ENCODE measurements at regions not wholly inside any gene's neighbourhood (a gene's known extent, or its start where the extent isn't known, plus 50 kb on each side); places are given as distances from the start of the nearest gene placed in this dataset.

GRCh38 chr10:130368761-130369560 is 232.8 kb downstream of the GLRX3 start:
- BruUV-seq (replicated peaks), result no TSS peak
- H3K27me3 ChIP-seq (ENCODE audit: control insufficient read depth, insufficient read depth, low read length), result no peaks in the 10 kb centered on the region
- DNase-seq, result no peak
- H2AFZ ChIP-seq (replicated peaks; ENCODE audit: low read length, poor library complexity), result no peak overlapping the region
- H2BK120ac ChIP-seq (ENCODE audit: low read depth, low read length), result no peak overlapping the region
- H2AK5ac ChIP-seq (ENCODE audit: low read depth, low read length), result no peak overlapping the region
- H4K20me1 ChIP-seq (ENCODE audit: insufficient read depth, low read length), result no peaks in the 10 kb centered on the region
- no peaks in the 10 kb centered on the region for H3K4me1 ChIP-seq (ENCODE audit: control insufficient read depth, insufficient read depth, low read length)
- in situ Hi-C loops (cut with MboI; ENCODE audit: low sequenced_read_pairs) (no loop called here), intact Hi-C loops (cut with micrococcal nuclease) (no loop called here), dilution Hi-C loops (cut with HindIII; ENCODE audit: low sequenced_read_pairs, unreplicated experiment) (no loop called here)
- no peak overlapping the region for H3K18ac ChIP-seq (ENCODE audit: low read depth, low read length)
- no peak overlapping the region for H3K56ac ChIP-seq (ENCODE audit: extremely low read depth, insufficient read depth, low read length)
- POLR2A ChIA-PET (ENCODE audit: unreplicated experiment), result no interaction called here
- no peak overlapping the region for H3K4me3 ChIP-seq (ENCODE audit: insufficient read depth, low read depth, low read length)
- H3K9me3 ChIP-seq (ENCODE audit: control insufficient read depth, insufficient read depth, low read length), result peaks cover 51% of the 10 kb centered on the region
- no peak overlapping the region for H3K4me2 ChIP-seq (ENCODE audit: low read depth, low read length)
- no peak for TF ChIP-seq ELK1 (IDR thresholded peaks at IDR 0.05; ENCODE audit: borderline replicate concordance, low read depth, low read length)
- TF ChIP-seq BHLHE40 (IDR thresholded peaks at IDR 0.05; ENCODE audit: low read depth, low read length), result no peak
- no peak for TF ChIP-seq CTCF (conservative IDR thresholded peaks at IDR 0.05; ENCODE audit: low read depth, low read length)
- TF ChIP-seq CHD1 (IDR thresholded peaks at IDR 0.05; ENCODE audit: low read depth, low read length), result no peak
- no peak for TF ChIP-seq NFE2L2 (IDR thresholded peaks at IDR 0.05; ENCODE audit: low read depth, low read length)
- TF ChIP-seq POLR2A (IDR thresholded peaks at IDR 0.05; ENCODE audit: low read depth, low read length), result no peak
- TF ChIP-seq RFX5 (IDR thresholded peaks at IDR 0.05; ENCODE audit: low read depth, low read length), result no peak
- no peak for TF ChIP-seq SMC3 (IDR thresholded peaks at IDR 0.05; ENCODE audit: low read depth, low read length)
- TF ChIP-seq USF2 (IDR thresholded peaks at IDR 0.05; ENCODE audit: low read depth, low read length), result no peak
- no peak overlapping the region for H3K9ac ChIP-seq (ENCODE audit: low read depth, low read length)
- 58% methylated on average over 13 of the region's 20 CpGs; no CpG with 5 or more reads in 1 of the 2 experiments for WGBS, 2 experiments (ENCODE audit: extremely low coverage in 2 of 2, insufficient read length in 1 of 2)
- H3K79me1 ChIP-seq (ENCODE audit: low read depth in 1 of 2, low read length in 2 of 2), result no peaks in the 10 kb centered on the region
- H3K9me1 ChIP-seq (ENCODE audit: insufficient read depth, low read length), result no peaks in the 10 kb centered on the region
- no peak overlapping the region for H4K5ac ChIP-seq (ENCODE audit: low read depth, low read length)
- H2BK15ac ChIP-seq (ENCODE audit: low read depth, low read length), result no peak overlapping the region
- no peak overlapping the region for H4K8ac ChIP-seq (ENCODE audit: low read depth in 2 of 2, low read length in 2 of 2)
- H2BK5ac ChIP-seq (ENCODE audit: low read depth, low read length, poor library complexity, severe bottlenecking), result no peak overlapping the region
- no peak overlapping the region for H3K23ac ChIP-seq (ENCODE audit: low read depth, low read length)
- CTCF ChIA-PET, result no interaction called here
- H3K14ac ChIP-seq (replicated peaks; ENCODE audit: low read depth, low read length), result no peak overlapping the region
- no peak overlapping the region for H4K91ac ChIP-seq (ENCODE audit: insufficient read depth, low read depth, low read length)
- no peak overlapping the region for H2AK9ac ChIP-seq (replicated peaks; ENCODE audit: low read depth, low read length, poor library complexity)
- no peaks in the 10 kb centered on the region for H3K36me3 ChIP-seq (ENCODE audit: control insufficient read depth, insufficient read depth, low read length)
- no peak overlapping the region for H2BK20ac ChIP-seq (ENCODE audit: low read depth, low read length)
- no peak overlapping the region for H3K27ac ChIP-seq (ENCODE audit: insufficient read depth, low read length)
- H3K4ac ChIP-seq (ENCODE audit: low read depth, low read length), result no peak overlapping the region
- ATAC-seq (ENCODE audit: low read depth), result no peak
